ENCODE measurements at regions not wholly inside any gene's neighbourhood (a gene's known extent, or its start where the extent isn't known, plus 50 kb on each side); places are given as distances from the start of the nearest gene placed in this dataset.
"Not testable (repeated sequence)": the region's sequence is repeated elsewhere in the genome, so short reads cannot be mapped to it uniquely, and the experiment has no call there.

- not testable (repeated sequence) for TF ChIP-seq POLR2A, CTCF (IDR thresholded peaks at IDR 0.05)
Measured at GRCh38 chr21:9746831-9747606, 774.4 kb upstream of the TPTE start.

All from Peyer's patch (tissue), 4 donors.